ENCODE measurements at regions not wholly inside any gene's neighbourhood (a gene's known extent, or its start where the extent isn't known, plus 50 kb on each side); places are given as distances from the start of the nearest gene placed in this dataset.
"Not testable (repeated sequence)": the region's sequence is repeated elsewhere in the genome, so short reads cannot be mapped to it uniquely, and the experiment has no call there.

DNA sequence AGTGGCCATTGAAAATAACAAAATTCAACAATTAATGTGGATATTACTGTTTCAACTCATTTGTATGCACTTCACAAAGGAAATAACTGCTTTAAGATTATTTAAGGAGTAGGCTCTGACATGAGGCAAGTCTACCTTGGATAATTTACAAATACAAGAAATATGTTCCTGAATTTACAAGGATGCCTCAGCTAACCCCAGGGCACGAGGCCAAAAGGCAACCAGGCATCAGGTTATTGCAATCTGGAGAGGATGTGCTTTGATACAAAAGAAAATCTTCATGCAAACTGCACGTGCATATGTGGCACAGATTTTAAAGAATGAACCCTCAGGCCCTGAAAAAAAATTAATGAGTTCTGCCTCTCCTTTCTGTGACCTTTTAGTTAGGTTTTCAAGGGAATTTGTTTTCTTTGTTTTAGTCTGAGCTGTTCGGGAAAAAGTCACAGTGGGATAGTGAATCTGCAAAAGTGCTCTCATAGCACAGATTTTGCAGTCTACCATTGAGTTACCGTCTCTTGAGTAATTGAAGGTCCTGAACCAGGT lies 1304.2 kb upstream of the ADGRL4 start:
- TF ChIP-seq, protein P1, sequence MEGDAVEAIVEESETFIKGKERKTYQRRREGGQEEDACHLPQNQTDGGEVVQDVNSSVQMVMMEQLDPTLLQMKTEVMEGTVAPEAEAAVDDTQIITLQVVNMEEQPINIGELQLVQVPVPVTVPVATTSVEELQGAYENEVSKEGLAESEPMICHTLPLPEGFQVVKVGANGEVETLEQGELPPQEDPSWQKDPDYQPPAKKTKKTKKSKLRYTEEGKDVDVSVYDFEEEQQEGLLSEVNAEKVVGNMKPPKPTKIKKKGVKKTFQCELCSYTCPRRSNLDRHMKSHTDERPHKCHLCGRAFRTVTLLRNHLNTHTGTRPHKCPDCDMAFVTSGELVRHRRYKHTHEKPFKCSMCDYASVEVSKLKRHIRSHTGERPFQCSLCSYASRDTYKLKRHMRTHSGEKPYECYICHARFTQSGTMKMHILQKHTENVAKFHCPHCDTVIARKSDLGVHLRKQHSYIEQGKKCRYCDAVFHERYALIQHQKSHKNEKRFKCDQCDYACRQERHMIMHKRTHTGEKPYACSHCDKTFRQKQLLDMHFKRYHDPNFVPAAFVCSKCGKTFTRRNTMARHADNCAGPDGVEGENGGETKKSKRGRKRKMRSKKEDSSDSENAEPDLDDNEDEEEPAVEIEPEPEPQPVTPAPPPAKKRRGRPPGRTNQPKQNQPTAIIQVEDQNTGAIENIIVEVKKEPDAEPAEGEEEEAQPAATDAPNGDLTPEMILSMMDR (IDR thresholded peaks at IDR 0.05; ENCODE audit: low read depth, low read length, missing control alignments) = no peak
- H3K4me3 ChIP-seq (replicated peaks; ENCODE audit: low read depth, low read length) = no peak overlapping the region
- no peak for DNase-seq (ENCODE audit: extremely low read depth, low read depth)

DNA sequence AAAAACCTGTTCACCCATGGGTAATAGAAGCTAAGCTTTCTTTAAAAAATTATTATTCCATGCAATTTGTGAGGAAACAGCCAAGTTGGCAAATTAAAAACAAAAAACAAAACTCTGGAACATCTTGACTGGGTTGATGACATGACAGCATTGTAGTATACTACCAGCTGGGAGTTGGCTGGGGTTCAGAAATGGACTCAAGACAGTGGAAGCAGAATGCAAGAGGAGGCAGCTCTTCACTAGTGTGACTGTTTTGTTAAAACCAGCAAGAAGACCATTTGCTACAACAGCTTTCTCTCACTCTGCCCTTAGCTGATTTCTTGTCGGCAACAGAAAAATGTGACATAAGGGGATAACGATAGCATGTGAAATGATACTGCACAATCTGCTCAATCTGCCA lies 1298.9 kb upstream of the ADGRL4 start:
- H3K4me3 ChIP-seq (replicated peaks; ENCODE audit: low read depth, low read length) = no peak overlapping the region
- TF ChIP-seq, protein P1 (IDR thresholded peaks at IDR 0.05; ENCODE audit: low read depth, low read length, missing control alignments) = no peak
- no peak for DNase-seq (ENCODE audit: extremely low read depth, low read depth)

DNA sequence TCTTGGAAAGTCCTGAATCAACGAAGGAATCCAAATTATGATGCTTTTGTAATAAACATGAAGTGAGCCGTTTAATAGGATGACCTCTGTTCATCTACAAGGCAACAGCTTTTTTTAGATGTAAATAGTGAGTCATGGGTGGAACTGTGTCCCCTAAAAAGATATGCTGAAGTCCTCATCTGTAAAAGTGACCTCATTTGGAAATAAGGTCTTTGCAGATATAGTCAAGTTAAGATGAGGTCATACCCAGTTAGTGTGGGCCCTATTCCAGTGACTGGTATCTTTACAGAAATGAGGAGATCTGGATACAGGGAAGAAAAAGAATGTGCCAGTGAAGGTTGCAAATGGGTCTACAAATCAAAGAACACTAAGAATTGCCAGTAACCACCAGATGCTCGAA lies 1287.3 kb upstream of the ADGRL4 start:
- DNase-seq (ENCODE audit: extremely low read depth, low read depth) = no peak
- no peak overlapping the region for H3K4me3 ChIP-seq (replicated peaks; ENCODE audit: low read depth, low read length)
- TF ChIP-seq, protein P1 (IDR thresholded peaks at IDR 0.05; ENCODE audit: low read depth, low read length, missing control alignments) = no peak

DNA sequence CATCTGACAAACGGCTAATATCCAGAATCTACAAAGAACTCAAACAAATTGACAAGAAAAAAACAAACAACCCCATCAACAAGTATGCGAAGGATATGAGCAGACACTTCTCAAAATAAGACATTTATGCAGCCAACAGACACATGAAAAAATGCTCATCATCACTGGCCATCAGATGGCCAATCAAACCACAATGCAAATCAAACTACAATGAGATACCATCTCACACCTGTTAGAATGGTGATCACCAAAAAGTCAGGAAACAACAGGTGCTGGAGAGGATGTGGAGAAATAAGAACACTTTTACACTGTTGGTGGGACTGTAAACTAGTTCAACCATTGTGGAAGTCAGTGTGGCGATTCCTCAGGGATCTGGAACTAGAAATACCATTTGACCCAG lies 1282.2 kb upstream of the ADGRL4 start:
- not testable (repeated sequence) for H3K4me3 ChIP-seq (replicated peaks; ENCODE audit: low read depth, low read length); DNase-seq (ENCODE audit: extremely low read depth, low read depth)

DNA sequence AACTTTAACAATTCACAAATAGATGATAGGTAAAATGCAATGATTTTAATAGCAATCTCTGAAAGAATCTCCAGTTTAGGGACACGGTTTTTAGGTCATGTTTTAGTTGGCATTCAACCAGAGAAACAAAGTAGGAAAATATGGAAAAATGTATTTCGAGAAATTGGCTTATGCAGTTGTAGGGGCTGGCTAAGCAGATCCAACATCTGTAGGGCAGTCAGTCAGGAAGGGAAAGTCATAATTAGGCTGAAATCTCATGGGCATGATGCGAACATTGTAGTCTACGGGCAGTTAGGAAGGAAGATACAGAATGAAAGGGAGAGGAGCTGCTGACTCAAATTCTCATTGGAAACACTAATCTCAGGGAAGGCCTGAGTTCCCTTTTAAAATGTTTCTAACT lies 1276.0 kb upstream of the ADGRL4 start:
- TF ChIP-seq, protein P1 (IDR thresholded peaks at IDR 0.05; ENCODE audit: low read depth, low read length, missing control alignments) = no peak
- DNase-seq (ENCODE audit: extremely low read depth, low read depth) = no peak
- H3K4me3 ChIP-seq (replicated peaks; ENCODE audit: low read depth, low read length) = no peak overlapping the region

DNA sequence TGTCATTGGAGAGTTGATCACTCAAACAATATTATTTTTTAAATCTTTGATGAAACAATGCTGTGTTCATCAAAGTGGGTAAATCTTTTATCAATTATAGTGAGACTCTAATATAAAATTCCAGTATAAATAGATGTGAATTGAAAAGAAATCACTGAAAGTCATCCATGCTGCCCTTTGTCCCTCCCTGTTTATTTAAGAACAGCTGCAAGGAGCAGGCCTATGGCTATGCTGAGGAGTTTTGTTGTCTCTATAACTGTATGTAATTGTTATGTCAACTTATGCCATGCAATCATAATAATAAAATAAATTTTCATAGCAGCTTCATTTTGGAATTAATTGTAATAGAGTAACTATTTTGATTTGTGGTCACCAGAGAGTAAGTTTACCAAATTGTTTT lies 1272.4 kb upstream of the ADGRL4 start:
- DNase-seq (ENCODE audit: extremely low read depth, low read depth) = no peak
- TF ChIP-seq, protein P1 (IDR thresholded peaks at IDR 0.05; ENCODE audit: low read depth, low read length, missing control alignments) = no peak
- H3K4me3 ChIP-seq (replicated peaks; ENCODE audit: low read depth, low read length) = no peak overlapping the region

DNA sequence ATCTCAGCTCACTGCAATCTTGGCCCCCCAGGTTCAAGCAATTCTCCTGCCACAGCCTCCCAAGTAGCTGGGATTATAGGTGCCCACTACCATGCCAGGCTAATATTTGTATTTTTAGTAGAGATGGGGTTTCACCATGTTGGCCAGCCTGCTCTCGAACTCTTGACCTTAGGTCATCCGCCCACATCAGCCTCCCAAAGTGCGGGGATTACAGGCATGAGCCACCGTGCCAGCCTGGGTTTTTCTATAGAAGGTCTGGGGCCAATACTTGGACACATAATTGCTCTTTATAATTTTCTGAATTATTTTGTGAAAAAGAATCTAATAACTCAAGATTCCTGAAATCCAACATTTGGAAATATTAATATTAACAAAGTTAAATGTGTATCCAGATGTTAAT lies 1267.7 kb upstream of the ADGRL4 start:
- no peak overlapping the region for H3K4me3 ChIP-seq (replicated peaks; ENCODE audit: low read depth, low read length)
- TF ChIP-seq, protein P1 (IDR thresholded peaks at IDR 0.05; ENCODE audit: low read depth, low read length, missing control alignments) = no peak

More for the DNA sequence above, 1267.7 kb upstream of the ADGRL4 start:
- no peak for DNase-seq (ENCODE audit: extremely low read depth, low read depth)
